ENCODE measurements at regions not wholly inside any gene's neighbourhood (a gene's known extent, or its start where the extent isn't known, plus 50 kb on each side); places are given as distances from the start of the nearest gene placed in this dataset.

- TF ChIP-seq CTCF (IDR thresholded peaks at IDR 0.05): no peak
- TF ChIP-seq POLR2A (IDR thresholded peaks at IDR 0.05): no peak
Observed at GRCh38 chr2:103361712-103362111, 599.9 kb downstream of the TMEM182 start.

All from testis (tissue), 2 donors.